NCI-H1436 (cell line): ENCODE measurements at regions not wholly inside any gene's neighbourhood (a gene's known extent, or its start where the extent isn't known, plus 50 kb on each side); places are given as distances from the start of the nearest gene placed in this dataset.
"Not testable (repeated sequence)": the region's sequence is repeated elsewhere in the genome, so short reads cannot be mapped to it uniquely, and the experiment has no call there.

ENCODE experiments used
- DNase-seq: peaks from one replicate; lab custom pipeline; 2025; lab: John Stamatoyannopoulos, UW

- no peak for DNase-seq
Observed at GRCh38 chr17:14621826-14622614, 321.1 kb downstream of the HS3ST3B1 start.

- no peak for DNase-seq
Observed at GRCh38 chr17:14619821-14620220, 318.9 kb downstream of the HS3ST3B1 start.

- no peak for DNase-seq
Observed at GRCh38 chr17:14616528-14616927, 315.6 kb downstream of the HS3ST3B1 start.

DNA sequence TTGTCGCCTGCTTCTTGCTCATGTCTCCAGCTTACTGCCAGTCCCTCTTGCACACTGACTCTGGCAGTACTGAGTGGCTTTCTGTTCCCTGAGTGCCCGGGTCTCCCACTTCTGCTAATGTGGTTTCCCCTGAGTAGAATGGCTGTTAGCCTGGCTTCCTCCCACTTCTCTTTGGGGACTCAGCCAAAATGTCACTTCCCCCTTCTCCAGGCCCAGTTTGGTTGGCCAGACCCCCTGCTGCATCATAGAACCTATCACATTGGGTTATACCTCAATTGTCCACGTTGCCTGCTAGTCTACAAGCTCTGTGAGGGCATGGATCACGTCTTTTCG is 304.4 kb downstream of the HS3ST3B1 start:
- DNase-seq = no peak

DNA sequence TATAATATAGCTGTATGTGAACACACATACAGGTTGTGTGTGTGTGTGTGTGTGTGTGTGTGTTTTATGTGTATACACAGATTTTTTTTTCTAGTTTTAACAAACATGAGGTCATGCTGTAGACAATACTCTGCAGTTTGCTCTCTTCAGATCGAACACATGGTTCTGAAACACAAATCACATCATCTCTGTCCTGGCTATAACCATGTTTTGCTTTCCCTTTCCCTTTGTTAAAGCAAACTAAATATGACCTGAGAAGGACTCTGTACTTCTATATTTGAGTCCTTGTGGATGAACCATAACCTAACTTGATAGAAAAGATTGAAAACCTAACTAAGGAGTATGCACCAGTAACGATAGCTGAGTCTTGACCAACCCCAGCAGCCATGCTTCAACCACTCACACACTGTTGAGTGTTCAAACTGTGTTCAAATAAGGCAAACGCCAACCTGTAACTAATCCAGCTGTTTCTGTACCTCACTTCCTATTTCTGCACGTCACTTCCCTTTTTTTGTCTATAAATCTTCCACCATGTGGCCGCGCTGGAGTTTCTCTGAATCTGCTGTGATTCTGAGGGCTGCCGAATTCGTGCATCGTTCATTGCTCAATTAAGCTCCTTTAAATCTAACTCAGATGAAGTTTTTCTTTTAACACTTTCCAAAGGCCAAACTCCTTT is 303.8 kb downstream of the HS3ST3B1 start:
- no peak for DNase-seq

- DNase-seq = no peak
Observed at GRCh38 chr17:14596224-14596623, 295.3 kb downstream of the HS3ST3B1 start.

- DNase-seq = no peak
Observed at GRCh38 chr17:14595656-14596055, 294.8 kb downstream of the HS3ST3B1 start.

GRCh38 chr17:14594690-14595089 is 293.8 kb downstream of the HS3ST3B1 start:
- no peak for DNase-seq

DNA sequence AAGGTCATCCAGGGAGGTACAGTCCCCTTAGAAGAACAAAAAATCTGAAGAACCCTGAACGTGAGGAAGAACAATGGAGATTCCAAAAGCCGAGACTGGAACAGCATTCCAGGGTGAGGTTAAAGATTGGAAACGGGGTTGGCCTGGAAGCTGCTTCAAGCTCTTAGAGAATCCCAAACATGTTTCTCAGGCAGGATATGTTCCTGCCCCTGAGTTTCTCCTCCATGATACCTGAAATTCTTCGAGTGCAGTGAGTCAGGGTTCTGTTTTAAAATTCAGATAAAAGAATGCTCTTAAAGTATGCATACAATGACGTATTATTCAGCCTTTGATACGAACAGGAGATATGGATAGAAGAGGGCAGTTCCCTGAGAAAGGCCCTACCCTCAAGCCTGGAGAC is 293.1 kb downstream of the HS3ST3B1 start:
- no peak for DNase-seq

GRCh38 chr17:14590459-14591250 is 289.8 kb downstream of the HS3ST3B1 start:
- no peak for DNase-seq

- no peak for DNase-seq
Observed at GRCh38 chr17:14585099-14585498, 284.2 kb downstream of the HS3ST3B1 start.

- DNase-seq = no peak
Observed at GRCh38 chr17:14582996-14583395, 282.1 kb downstream of the HS3ST3B1 start.

DNA sequence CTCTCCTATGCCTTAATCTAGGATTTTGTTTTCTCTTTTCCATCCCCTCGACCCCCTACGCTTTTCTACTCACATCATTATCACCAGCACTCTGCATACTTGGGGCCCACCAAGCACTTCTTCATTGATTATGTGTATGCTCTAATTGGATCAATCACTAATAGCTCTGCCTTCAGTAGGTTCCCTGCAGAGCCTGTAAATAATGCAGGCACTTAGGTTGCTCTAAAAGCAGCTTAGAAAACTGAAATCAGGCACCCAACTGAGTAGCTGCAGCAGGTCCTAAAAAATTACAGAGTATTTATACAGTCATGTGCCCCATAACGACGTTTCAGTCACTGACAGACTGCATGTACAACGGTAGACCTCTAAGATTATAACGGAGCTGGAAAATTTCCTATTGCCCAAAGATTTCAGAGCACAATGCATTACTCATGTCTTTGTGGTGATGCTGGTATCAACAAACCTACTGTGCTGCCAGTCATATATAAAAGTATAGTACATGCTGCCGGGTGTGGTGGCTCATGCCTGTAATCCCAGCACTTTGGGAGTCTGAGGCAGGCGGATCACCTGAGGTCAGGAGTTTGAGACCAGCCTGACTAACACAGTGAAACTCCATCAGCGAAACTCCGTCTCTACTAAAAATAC is 280.4 kb downstream of the HS3ST3B1 start:
- DNase-seq = no peak

- no peak for DNase-seq
Observed at GRCh38 chr17:14580499-14580898, 279.6 kb downstream of the HS3ST3B1 start.

DNA sequence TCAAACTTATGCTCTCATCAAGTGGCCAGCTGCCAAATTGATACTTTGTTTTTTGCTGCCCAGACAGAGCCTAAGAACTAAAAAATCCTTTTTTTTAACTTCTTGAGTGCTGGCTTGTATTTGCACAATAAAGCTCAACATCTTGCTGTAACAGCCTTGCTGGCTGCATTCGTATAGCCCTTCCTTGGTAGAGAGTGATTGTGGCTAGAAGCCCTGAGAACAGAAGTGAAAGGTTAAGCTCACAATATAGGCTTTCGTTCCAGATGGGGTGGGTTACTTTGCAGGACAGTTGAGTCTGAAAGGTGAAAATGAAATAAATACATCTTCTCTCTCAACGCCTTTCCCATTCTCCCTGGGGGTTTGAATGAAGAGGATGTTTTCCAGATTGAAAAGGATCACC is 278.8 kb downstream of the HS3ST3B1 start:
- DNase-seq = no peak

- no peak for DNase-seq
Observed at GRCh38 chr17:14575471-14575953, 274.6 kb downstream of the HS3ST3B1 start.

GRCh38 chr17:14560325-14560724 is 259.4 kb downstream of the HS3ST3B1 start:
- not testable (repeated sequence) for DNase-seq

- DNase-seq = no peak
Observed at GRCh38 chr17:14559264-14560119, 258.6 kb downstream of the HS3ST3B1 start.

DNA sequence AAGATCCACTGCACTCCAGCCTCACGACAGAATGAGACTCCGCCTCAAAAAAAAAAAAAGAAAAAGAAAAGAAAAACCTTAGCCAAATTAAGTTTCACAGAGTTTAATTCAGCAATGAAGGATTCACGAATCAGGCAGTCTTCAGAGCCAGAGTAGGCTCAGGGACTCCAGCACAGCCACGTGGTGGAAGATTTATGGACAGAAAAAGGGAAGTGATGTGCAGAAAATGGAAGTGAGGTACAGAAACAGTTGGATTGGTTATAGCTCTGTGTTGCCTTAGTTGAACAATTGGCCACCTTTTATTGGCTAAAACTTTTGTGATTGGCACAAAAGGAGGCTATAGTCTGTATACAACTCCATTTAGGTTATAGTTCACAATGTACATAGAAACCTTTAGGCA is 256.6 kb downstream of the HS3ST3B1 start:
- no peak for DNase-seq

DNA sequence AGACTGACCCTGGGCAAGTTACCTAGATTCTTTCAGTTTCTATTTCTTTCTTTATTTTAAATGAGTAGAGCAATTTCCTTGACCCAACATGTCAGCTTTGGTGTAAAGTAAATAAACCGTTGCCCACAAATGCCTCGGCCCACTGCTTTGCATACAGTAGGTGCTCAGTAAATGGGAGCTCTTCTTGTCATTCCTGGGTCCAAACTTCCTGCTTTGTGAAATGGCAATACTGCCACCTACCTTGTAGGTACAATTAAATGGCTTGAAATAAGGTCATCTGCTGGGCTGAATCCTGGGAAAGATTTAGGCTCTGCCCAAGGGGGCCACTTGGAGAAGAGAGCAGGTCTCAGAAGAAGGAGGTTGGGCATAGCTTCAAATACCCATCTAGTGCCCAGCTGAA is 253.0 kb downstream of the HS3ST3B1 start:
- no peak for DNase-seq

- no peak for DNase-seq
Observed at GRCh38 chr17:14552306-14552705, 251.4 kb downstream of the HS3ST3B1 start.
